ENCODE measurements at regions not wholly inside any gene's neighbourhood (a gene's known extent, or its start where the extent isn't known, plus 50 kb on each side); places are given as distances from the start of the nearest gene placed in this dataset.

GRCh38 chr10:43867667-43868565 is 219.2 kb upstream of the ZNF32 start:
- Histone ChIP-seq H3K4me1 (ENCODE audit: control insufficient read depth in 1 of 2, insufficient read depth in 1 of 2, low read depth in 1 of 2, low read length in 1 of 2) (no peaks in the 10 kb centered on the region), H3K4me3 (ENCODE audit: low read depth in 1 of 2, low read length in 1 of 2) (no peak overlapping the region), H3K9me3 (no peaks in the 10 kb centered on the region), H3K36me3 (no peaks in the 10 kb centered on the region), H3K27ac (no peak overlapping the region), H3K27me3 (peaks cover 5% of the 10 kb centered on the region)
- TF ChIP-seq CTCF (IDR thresholded peaks at IDR 0.05): no peak

- H3K4me3 ChIP-seq (ENCODE audit: low read depth in 1 of 2, low read length in 1 of 2): no peak overlapping the region
- H3K27me3 ChIP-seq: no peaks in the 10 kb centered on the region
- no peak overlapping the region for H3K27ac ChIP-seq
- no peaks in the 10 kb centered on the region for H3K9me3 ChIP-seq
- TF ChIP-seq CTCF (IDR thresholded peaks at IDR 0.05): no peak
- no peaks in the 10 kb centered on the region for H3K4me1 ChIP-seq (ENCODE audit: control insufficient read depth in 1 of 2, insufficient read depth in 1 of 2, low read depth in 1 of 2, low read length in 1 of 2)
- H3K36me3 ChIP-seq: no peaks in the 10 kb centered on the region
These were observed 218.4 kb upstream of the ZNF32 start for GRCh38 chr10:43867113-43867512.

GRCh38 chr10:43866712-43867111 is 218.0 kb upstream of the ZNF32 start:
- no peak for TF ChIP-seq CTCF (IDR thresholded peaks at IDR 0.05)
- Histone ChIP-seq H3K27ac (no peak overlapping the region), H3K9me3 (no peaks in the 10 kb centered on the region), H3K27me3 (no peaks in the 10 kb centered on the region), H3K4me1 (ENCODE audit: control insufficient read depth in 1 of 2, insufficient read depth in 1 of 2, low read depth in 1 of 2, low read length in 1 of 2) (no peaks in the 10 kb centered on the region), H3K36me3 (no peaks in the 10 kb centered on the region), H3K4me3 (ENCODE audit: low read depth in 1 of 2, low read length in 1 of 2) (no peak overlapping the region)

- H3K9me3 ChIP-seq: no peaks in the 10 kb centered on the region
- H3K36me3 ChIP-seq: no peaks in the 10 kb centered on the region
- H3K4me1 ChIP-seq (ENCODE audit: control insufficient read depth in 1 of 2, insufficient read depth in 1 of 2, low read depth in 1 of 2, low read length in 1 of 2): no peaks in the 10 kb centered on the region
- TF ChIP-seq CTCF (IDR thresholded peaks at IDR 0.05): no peak
- H3K4me3 ChIP-seq (ENCODE audit: low read depth in 1 of 2, low read length in 1 of 2): no peak overlapping the region
- no peaks in the 10 kb centered on the region for H3K27me3 ChIP-seq
- H3K27ac ChIP-seq: no peak overlapping the region
These were observed 216.8 kb upstream of the ZNF32 start for GRCh38 chr10:43865265-43866135.

GRCh38 chr10:43864656-43865055 is 216.0 kb upstream of the ZNF32 start:
- Histone ChIP-seq H3K27me3 (no peaks in the 10 kb centered on the region), H3K4me3 (ENCODE audit: low read depth in 1 of 2, low read length in 1 of 2) (no peak overlapping the region), H3K9me3 (no peaks in the 10 kb centered on the region), H3K36me3 (no peaks in the 10 kb centered on the region), H3K4me1 (ENCODE audit: control insufficient read depth in 1 of 2, insufficient read depth in 1 of 2, low read depth in 1 of 2, low read length in 1 of 2) (no peaks in the 10 kb centered on the region), H3K27ac (no peak overlapping the region)
- TF ChIP-seq CTCF (IDR thresholded peaks at IDR 0.05): no peak
